KMS-11 (cell line): ENCODE measurements at regions not wholly inside any gene's neighbourhood (a gene's known extent, or its start where the extent isn't known, plus 50 kb on each side); places are given as distances from the start of the nearest gene placed in this dataset.

ENCODE experiments used
- H2AFZ ChIP-seq: fragments of 200-600 bp; sonication (generic); 2 replicates; pipeline ENCODE4 v1.6.1; 2016; ENCODE audit warnings: antibody characterized with exemption, mixed run types, low read depth
- H3K27ac ChIP-seq: fragments of 200-600 bp; sonication (generic); 2 replicates; pipeline ENCODE4 v1.6.1; 2016; ENCODE audit warnings: mild to moderate bottlenecking, mixed run types
- H3K27me3 ChIP-seq: fragments of 200-600 bp; sonication (generic); 2 replicates; pipeline ENCODE4 v1.6.1; 2017; ENCODE audit warnings: mild to moderate bottlenecking, low read depth, mixed run types, moderate library complexity; ENCODE audit not compliant: insufficient read depth
- H3K36me3 ChIP-seq: fragments of 200-600 bp; sonication (generic); 2 replicates; pipeline ENCODE4 v1.6.1; 2017; ENCODE audit warnings: mild to moderate bottlenecking, mixed run types; ENCODE audit not compliant: insufficient read depth
- H3K4me1 ChIP-seq: fragments of 200-600 bp; sonication (generic); 2 replicates; pipeline ENCODE4 v1.6.1; 2016; ENCODE audit warnings: mild to moderate bottlenecking, low read depth, mixed run types; ENCODE audit not compliant: poor library complexity, severe bottlenecking
- H3K4me2 ChIP-seq: fragments of 200-600 bp; sonication (generic); 2 replicates; pipeline ENCODE4 v1.7.0; 2016; ENCODE audit warnings: mild to moderate bottlenecking, mixed run types
- H3K4me3 ChIP-seq: fragments of 200-600 bp; sonication (generic); IDR thresholded peaks from 2 replicates; pipeline ENCODE4 v1.6.1; 2017; ENCODE audit warnings: low read depth, low read length, mixed read lengths; ENCODE audit not compliant: insufficient read depth
- H3K79me2 ChIP-seq: fragments of 200-600 bp; sonication (generic); 2 replicates; pipeline ENCODE4 v1.6.1; 2016; ENCODE audit warnings: low read depth, mixed run types; ENCODE audit not compliant: insufficient read depth
- H3K9ac ChIP-seq: fragments of 200-600 bp; sonication (generic); 2 replicates; pipeline ENCODE4 v1.6.1; 2016; ENCODE audit warnings: mild to moderate bottlenecking, mixed run types
- H4K20me1 ChIP-seq: fragments of 200-600 bp; sonication (generic); 2 replicates; pipeline ENCODE4 v1.6.1; 2016; ENCODE audit warnings: mild to moderate bottlenecking, mixed run types; ENCODE audit not compliant: insufficient read depth
- CTCF ChIP-seq: fragments of 200-600 bp; sonication (generic); conservative IDR thresholded peaks from 2 replicates; pipeline ENCODE4 v1.6.1; 2017; ENCODE audit warnings: low read depth, mild to moderate bottlenecking, antibody characterized with exemption, low read length, moderate library complexity, mixed read lengths

GRCh38 chr12:115074617-115075016 lies 390.6 kb upstream of the TBX3 start:
- H3K4me2 ChIP-seq: no peak overlapping the region
- H2AFZ ChIP-seq: no peak overlapping the region
- no peak overlapping the region for H3K27ac ChIP-seq
- no peaks in the 10 kb centered on the region for H3K4me1 ChIP-seq
- H3K79me2 ChIP-seq: no peaks in the 10 kb centered on the region
- no peaks in the 10 kb centered on the region for H3K36me3 ChIP-seq
- H3K9ac ChIP-seq: no peak overlapping the region
- TF ChIP-seq CTCF: no peak
- no peaks in the 10 kb centered on the region for H3K27me3 ChIP-seq
- no peak overlapping the region for H3K4me3 ChIP-seq
- H4K20me1 ChIP-seq: no peaks in the 10 kb centered on the region

DNA sequence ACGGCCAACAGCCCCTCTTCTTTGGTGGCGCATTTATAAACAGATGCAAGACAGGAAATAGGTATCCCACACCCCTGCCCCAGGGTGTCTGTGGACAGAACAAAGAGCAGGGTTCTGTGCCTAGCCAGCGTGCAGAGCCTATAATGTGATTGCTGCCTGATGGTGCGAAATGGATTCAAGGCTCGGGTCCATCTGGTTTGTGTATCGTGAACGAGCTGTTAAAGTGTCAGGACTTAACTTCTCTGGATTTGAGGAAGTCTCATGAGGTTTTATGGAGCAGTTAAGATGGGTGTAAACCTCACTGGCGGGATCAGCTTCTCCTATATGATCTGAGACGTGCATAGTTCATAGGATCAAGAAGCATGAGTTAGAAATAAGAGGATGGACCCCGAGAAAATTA lies 388.7 kb upstream of the TBX3 start:
- Histone ChIP-seq H3K27ac (no peak overlapping the region), H3K36me3 (no peaks in the 10 kb centered on the region), H3K4me1 (no peaks in the 10 kb centered on the region), H2AFZ (no peak overlapping the region), H3K4me2 (no peak overlapping the region), H3K79me2 (no peaks in the 10 kb centered on the region), H3K9ac (no peak overlapping the region), H3K4me3 (no peak overlapping the region), H4K20me1 (no peaks in the 10 kb centered on the region), H3K27me3 (no peaks in the 10 kb centered on the region)
- TF ChIP-seq CTCF: no peak

DNA sequence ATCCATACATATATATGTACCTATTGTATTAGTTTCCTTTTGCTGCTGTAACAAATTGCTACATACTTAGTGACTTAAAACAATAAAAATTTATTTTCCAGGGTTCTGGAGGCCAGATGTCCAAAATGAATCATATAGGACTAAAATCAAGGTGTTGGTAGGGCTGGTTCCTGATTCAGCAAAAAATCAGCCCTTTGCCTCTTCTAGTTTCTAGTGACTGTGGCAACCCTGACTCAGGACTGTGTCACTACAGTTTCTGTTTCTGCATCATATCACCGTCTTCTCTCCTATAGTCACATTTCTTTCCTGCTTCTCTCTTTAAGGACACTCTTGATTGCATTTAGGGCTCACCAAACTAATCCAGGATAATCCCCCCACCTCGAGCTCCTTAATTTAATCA lies 386.3 kb upstream of the TBX3 start:
- Histone ChIP-seq H3K4me3 (no peak overlapping the region), H3K79me2 (no peaks in the 10 kb centered on the region), H3K4me2 (no peak overlapping the region), H4K20me1 (no peaks in the 10 kb centered on the region), H3K4me1 (no peaks in the 10 kb centered on the region), H2AFZ (no peak overlapping the region), H3K27ac (no peak overlapping the region), H3K27me3 (no peaks in the 10 kb centered on the region), H3K36me3 (no peaks in the 10 kb centered on the region), H3K9ac (no peak overlapping the region)
- no peak for TF ChIP-seq CTCF

DNA sequence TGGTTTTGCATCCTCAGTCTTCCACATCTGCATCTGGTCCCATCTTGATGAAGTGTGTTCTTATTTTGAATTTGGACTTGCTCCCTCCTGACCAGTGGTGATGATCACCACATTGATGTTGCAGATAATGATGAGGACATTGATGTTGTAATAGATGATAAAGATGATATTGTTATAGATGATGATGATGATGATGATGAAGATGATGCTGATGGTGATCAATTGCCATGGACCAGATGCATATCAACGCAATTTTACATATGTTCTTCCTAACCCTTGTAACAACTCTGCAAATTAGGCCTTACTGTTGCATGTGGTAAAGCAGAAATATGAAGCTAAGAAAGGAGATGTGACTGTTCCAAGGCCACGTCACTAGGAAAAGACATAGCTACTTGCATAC lies 380.3 kb upstream of the TBX3 start:
- Histone ChIP-seq H3K27me3 (no peaks in the 10 kb centered on the region), H3K4me2 (no peak overlapping the region), H4K20me1 (no peaks in the 10 kb centered on the region), H2AFZ (no peak overlapping the region), H3K9ac (no peak overlapping the region), H3K27ac (no peak overlapping the region), H3K79me2 (no peaks in the 10 kb centered on the region), H3K4me3 (no peak overlapping the region), H3K36me3 (no peaks in the 10 kb centered on the region), H3K4me1 (no peaks in the 10 kb centered on the region)
- no peak for TF ChIP-seq CTCF

GRCh38 chr12:115062741-115063140 lies 378.8 kb upstream of the TBX3 start:
- no peak for TF ChIP-seq CTCF
- Histone ChIP-seq H3K27ac (no peak overlapping the region), H3K27me3 (no peaks in the 10 kb centered on the region), H3K4me3 (no peak overlapping the region), H3K36me3 (no peaks in the 10 kb centered on the region), H3K4me2 (no peak overlapping the region), H3K4me1 (no peaks in the 10 kb centered on the region), H2AFZ (no peak overlapping the region), H3K79me2 (no peaks in the 10 kb centered on the region), H4K20me1 (no peaks in the 10 kb centered on the region), H3K9ac (no peak overlapping the region)
